ENCODE measurements at regions not wholly inside any gene's neighbourhood (a gene's known extent, or its start where the extent isn't known, plus 50 kb on each side); places are given as distances from the start of the nearest gene placed in this dataset.
"Not testable (repeated sequence)": the region's sequence is repeated elsewhere in the genome, so short reads cannot be mapped to it uniquely, and the experiment has no call there.

DNA sequence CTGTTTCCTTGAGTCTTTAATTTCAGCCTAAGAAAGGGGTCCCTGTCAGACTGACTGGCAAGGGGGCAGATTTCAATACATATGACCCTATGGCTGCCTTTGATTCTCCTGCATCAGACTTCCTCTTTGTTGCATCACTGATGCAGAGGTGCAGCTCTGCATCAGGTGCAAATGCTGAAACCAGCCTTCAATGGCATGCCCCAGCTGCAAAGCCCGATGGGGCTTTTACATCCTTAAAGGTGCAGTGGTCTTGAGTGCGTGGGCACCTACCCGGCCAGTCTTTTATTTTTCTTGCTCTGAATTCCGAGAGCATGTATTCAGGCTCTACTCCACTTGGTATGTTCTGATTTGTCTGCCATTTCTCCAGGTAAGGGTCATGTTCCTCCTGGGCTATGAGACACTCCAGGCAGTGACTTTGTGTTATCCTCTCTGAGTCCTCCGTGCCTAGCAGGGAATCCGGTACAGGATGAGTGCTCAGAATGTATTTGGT, 169.5 kb downstream of the MYCN start:
- no peak for DNase-seq

DNA sequence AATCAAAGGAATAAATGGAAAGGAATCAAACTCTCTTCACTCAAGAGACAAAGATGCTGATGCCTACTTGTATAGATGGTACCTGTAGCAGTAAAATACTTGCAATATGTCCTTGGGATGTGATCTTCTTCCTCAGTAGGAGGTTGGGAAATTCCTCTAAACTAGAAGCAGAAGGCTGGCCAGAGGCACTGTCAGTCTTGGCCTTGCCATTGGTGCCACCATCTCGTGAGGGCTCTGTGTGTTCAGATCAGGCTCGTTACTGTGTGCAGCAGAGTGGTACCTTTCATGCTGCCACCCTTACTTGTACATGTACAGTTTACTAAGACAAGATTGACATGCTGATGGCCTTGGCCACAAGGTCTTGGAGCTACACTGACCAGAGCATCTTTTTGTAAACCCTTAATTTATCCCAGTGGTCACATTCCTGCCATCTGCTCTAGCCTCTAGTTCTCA, 169.0 kb downstream of the MYCN start:
- no peak for DNase-seq

DNA sequence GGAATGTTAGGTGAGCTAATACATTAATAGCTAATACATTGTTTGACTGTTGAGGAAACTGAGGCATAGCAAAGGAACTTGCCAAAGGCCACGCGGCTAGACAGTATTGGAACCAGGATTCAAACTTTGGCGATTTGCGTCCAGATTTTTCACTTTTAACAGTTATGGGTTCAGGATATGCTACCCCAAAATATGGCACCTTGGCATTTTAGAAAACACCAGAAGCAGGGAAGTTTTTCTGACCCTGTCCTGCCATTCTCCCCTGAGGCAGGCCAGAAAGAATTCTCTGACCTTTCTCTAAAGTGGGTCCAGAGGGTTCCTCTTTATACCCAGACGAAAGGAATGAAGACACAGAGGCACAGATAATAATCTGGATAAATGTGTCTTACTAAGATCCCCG, 166.9 kb downstream of the MYCN start:
- DNase-seq = no peak

DNA sequence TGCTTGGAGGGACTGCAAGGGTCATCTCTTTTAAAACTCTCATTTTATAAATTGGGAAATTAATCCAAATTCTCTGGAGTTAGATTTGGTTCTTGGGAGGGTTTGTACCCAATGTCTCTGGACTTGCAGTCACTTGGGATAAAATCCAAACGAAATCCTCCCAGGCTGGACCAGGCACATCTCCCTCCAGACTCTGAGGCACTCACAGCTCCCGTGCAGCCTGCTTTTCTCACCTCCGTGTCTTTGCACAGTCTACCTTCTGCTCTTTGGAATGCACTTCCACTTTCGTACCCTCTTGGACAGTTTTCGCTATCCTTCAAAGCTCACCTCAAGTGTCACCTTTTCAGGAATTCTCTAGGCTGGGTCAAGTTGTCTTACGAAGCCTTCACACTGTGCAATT, 166.3 kb downstream of the MYCN start:
- no peak for DNase-seq

DNA sequence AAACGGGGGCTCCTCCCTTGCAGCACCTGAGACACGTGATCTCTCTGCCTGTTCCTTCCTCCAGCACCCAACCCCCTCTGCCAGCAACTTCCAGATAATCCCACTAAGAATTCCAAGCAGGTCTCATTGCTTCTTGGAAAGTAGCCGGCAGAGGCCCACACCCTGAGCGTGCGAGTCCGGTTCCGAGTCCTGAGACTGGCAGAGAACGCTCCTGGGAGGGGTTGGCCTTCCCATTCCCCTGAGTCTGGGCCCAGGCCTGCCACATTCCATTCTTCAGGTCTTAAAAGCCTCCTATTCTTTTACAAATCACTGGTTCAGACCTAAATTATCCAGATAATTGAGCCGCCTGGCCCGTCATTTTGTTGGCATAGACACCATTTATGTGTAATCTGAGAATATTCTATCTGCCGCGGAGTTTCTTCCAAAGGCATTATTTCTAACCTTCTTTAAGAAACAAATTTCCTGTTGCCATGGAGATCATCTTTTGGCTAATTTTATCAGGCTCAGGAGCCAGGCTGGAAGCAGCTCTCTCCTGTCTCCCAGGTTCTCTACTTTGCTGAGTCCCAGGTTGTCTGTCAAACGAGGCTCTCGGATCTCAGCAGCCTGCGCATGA, 165.4 kb downstream of the MYCN start:
- DNase-seq = no peak

- no peak for DNase-seq
Measured at GRCh38 chr2:16104949-16105668, 164.8 kb downstream of the MYCN start.

DNA sequence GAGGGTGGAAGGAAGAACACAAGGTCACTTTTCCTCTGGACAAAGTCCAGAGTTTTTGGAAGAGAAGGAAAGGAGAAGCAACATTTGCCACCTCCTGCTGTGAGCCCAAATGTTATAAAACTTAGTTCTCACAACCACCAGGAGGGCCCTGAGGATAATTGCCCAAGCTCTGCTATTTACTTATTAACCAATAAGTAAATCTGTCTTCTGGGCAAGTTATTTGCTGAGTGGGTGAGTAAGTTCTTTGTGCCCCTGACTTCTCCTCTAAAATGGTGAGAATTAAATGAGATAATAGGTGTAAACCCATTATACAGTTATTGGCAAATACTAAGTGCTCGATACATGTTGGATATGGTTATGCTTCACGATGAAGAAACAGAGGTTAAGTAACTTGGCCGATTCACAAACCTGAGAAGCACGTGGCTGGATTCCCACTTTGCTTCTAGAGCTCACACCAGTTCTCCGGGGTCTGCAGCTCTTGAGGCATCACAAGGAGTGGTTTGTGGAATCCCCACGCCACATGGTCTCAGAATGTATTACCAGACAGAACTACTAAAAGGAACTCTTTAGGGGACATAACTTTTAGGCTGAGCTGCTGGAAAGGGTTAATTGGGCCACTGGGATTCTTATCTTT, 164.1 kb downstream of the MYCN start:
- no peak for DNase-seq

GRCh38 chr2:16103614-16104314, 163.4 kb downstream of the MYCN start:
- no peak for DNase-seq

DNA sequence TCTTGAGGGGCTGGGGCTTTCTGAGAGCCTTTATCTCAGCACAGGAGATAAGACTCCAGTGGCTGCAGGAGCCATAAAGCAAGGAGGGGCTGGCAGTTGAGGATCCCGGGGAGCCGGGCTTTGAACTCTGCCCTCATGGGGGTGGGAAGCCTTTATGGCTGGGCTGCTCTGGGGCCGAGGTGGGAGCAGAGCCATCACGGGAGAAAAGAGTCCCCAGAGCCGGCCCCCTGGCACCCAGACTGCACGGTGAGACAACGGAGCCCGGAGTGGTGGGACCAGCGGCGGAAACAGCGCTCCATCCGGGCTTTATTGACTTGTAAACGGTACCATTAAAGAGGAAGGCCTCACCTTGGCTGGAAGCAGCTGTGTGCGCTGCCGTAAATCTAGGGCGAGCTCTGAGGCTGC, 162.6 kb downstream of the MYCN start:
- no peak for DNase-seq

DNA sequence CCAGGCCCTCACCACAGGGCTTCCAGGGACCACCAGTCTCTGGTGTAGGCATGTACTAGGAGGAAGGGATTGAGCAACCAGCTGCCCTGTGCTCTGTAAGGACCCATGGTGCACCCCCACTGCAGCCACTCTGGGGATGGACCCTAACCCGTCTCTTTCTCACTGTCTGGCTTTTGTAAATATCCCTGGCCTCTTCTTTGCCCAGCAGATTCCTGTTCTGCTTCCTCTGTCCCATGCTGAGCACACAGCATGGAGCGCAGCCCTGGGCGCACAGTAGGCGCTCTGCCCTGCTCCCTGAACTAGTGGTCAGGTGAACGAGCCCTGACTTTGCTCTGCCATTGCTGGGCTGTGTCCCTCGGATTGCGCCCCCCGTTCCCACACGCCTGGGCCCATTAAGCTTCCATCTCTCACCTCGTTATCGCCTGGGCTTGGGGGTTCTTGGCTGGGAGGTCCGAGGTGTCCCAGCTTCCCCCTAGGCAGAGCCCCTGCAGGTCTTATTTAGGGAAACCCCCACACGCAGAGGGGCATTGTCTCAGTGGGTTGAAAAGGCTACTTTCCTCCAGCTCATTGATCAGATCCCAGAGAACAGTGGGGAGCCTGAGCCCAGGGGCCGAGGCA, 162.1 kb downstream of the MYCN start:
- no peak for DNase-seq

- no peak for DNase-seq
Measured at GRCh38 chr2:16101196-16101595, 160.8 kb downstream of the MYCN start.

DNA sequence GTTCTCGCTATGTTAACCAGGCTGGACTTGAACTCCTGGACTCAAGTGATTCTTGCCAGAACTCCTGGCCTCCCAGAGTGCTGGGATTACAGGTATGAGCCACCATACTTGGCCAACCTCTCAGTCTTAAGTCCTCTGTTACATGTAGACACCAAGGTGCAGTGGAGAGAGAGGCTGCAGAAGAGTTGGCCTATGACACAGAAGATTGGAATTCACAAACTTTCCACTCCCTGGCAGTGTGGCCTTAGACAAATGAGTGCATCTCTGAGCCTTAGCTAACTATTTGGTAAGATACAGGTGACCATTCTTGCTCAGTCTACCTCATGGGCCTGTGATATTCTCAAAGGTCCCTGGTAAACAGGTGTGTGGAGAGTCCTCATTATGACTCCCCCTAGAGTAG, 159.7 kb downstream of the MYCN start:
- DNase-seq = no peak

DNA sequence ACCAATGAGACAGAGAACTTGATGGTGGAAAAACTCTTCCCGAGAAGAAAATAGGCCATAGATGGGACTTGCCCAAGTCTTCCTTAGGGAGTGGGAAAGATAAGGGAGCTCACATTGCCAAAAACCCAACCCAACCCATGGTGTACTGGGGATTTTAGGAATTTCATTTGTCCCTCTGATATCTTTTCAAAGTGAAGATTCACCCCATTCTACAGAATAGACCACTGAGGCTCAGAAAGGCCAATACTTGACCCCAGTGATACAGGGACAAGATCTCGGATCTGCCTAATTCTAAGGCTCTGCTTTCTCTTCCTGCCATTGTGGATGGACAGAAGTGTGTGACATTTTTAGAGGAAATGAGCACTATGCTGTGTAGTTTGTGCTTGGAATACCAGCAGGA, 159.0 kb downstream of the MYCN start:
- DNase-seq = no peak

GRCh38 chr2:16096962-16097361, 156.6 kb downstream of the MYCN start:
- DNase-seq = no peak

- DNase-seq = not testable (repeated sequence)
Measured at GRCh38 chr2:16095483-16095882, 155.1 kb downstream of the MYCN start.

- DNase-seq = no peak
Measured at GRCh38 chr2:16094811-16095210, 154.5 kb downstream of the MYCN start.

- no peak for DNase-seq
Measured at GRCh38 chr2:16093639-16094529, 153.5 kb downstream of the MYCN start.

GRCh38 chr2:16092861-16093638, 152.7 kb downstream of the MYCN start:
- no peak for DNase-seq

DNA sequence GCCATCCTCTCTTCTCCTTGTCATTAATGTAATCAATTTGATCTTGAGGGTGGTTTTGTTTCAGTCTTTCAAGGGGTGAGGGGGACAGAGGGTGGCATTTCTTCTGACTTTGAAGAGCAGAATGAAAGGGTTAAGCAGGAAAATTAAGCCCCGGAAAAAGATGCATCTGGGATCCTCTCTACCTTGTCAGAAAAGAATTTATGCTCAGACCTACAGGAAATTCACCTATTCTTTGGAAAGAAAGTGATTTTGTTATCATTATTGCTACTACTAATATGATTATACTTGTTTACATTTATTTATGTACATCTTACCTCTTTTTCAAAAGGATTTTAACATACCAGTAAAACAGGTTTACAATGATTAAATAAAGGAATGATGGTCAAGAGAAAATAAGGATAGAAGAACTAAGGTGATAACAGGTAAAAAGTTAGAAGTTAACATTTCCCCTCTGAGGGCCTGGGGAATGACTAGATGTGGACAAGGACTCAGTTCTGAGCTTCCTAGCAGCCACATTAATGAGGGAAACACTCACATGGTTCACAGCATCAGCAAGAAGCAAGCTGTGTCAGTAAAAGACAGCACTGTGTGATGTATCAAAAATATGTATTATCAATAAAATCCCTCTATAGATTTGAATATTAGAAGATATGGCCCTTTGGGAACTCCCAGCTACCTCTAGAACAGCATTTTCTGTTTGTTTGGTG, 151.4 kb downstream of the MYCN start:
- no peak for DNase-seq

Measured in NK-92 treated with Interleukin-12 subunit alpha and Interleukin-12 subunit beta, amount 100 ng/mL, for 24 hours (cell line).